ENCODE measurements at regions not wholly inside any gene's neighbourhood (a gene's known extent, or its start where the extent isn't known, plus 50 kb on each side); places are given as distances from the start of the nearest gene placed in this dataset.

DNA sequence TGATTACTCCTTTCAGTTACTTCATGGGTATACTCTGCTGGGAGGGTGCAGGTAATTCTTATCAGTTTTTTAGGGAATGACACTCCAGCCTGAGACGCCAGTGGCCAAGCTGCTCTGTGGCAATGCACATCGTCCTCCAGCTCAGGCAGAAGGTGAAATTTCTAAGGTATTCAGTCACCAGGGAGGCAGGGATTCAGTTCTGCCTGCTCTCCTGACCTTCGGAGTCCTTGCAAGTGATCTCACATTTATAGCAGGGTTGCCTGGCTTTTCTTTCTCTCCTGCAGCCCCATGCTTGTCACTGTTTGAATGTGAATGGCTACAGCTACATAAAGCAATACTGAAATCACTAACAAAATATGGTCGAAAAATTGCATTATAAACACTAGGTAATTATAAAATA lies 1447.5 kb downstream of the EFNB2 start:
- no peak for DNase-seq

DNA sequence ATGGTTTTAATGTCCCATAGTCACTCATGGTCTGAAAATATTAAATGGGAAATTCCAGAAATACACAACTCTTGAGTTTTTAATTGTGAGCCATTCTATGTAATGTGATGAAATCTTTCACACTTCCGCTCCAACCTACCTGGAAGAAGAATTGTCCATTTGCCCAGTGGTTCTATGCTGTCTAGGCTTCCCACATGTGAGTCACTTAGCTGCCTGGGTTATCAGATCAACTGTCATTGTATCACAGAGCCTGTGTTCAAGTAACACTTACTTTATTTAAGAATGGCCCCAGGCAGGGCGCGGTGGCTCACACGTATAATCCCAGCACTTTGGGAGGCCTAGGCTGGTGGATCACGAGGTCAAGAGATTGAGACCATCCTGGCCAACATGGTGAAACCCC lies 1450.5 kb downstream of the EFNB2 start:
- DNase-seq = no peak

DNA sequence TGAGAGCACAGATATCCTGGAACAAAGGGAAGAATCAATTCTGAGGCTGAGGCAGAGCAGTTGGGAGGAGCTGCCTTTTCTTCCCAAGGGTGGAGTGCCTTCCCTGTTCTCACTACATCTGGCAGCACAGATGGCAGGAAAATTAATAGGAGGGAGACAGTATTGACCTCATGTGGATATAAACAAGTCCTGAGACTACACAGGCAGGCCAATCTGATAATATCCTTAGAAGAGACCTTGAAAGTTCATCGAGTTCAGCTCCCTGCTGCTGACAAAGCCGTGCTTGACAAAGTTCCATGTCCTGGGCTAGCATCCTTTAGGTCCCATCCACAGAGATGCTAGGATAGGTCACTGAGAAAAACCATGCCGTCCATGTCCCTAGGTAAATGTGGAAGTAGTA lies 1451.5 kb downstream of the EFNB2 start:
- DNase-seq = no peak

DNA sequence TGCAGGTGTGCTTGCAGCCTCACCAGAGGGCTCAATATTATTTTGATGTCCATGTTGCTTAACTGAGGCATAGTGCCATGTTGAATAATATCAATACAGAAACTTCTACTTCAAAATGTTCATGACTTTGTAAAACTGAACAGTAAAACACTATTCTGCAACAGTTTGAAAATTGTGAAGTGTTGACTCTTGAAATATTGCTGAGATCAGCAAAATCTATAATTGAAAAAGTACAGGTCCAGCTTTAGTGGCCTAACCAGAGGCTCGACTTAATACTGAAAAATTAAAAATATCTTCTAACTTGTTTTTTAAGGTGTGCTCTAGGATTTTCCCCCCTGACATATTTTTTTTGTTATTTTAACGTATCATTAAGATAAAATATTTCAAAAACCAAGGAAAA lies 1460.7 kb downstream of the EFNB2 start:
- no peak for DNase-seq

DNA sequence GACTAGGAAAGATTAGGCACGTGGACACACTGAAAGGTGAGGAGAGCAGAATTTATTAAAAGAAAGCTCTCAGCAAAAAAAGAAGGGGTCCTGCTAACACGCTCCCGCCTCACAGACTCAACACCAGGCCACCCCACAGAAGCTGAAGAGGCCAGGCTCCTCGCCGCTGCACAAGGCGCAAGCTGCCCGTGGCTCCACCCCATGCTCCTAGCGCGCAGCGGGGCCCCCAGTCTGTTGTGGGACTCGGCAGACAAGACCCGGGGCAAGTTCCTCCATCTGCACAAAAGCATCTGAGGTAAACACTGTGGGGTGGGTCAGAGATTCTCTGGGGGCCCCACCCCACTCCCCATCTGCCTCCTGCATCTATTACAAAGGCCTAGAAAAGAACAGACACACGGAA lies 1462.4 kb downstream of the EFNB2 start:
- DNase-seq = no peak

DNA sequence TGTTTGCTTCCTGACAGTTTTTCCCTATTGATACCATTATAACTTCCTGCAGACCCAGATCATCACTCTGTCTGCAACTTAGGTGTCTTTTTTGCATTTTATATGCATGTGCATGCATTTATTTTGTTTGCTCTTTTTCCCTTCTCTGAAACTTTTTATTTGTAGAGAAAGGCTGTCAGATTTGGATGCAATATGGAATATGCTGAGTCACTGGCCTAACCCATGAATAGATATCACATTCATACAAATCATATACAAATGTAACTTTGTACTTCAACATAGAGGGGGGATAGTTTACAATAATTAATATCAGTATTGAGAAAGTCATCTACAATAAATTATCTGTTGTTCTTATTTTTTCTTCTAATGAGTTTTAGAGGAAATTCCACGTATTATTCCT lies 1465.0 kb downstream of the EFNB2 start:
- DNase-seq = no peak

DNA sequence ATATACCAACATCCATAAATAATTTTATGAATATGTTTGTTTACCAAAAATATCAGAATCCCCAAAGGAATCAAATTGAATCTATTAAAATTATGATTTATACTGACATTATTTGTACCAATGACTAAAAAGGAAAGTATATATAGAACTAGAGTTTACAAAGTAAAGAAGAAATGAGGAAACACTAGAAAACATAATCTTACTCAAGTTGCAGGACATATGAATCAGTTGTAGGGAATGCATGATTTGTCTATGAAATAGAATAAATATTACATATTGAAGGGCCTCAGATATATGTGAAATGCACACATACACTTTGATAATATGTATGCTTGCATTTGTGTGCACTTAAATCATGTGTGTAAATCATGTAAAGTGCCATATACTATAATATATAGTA lies 1466.4 kb downstream of the EFNB2 start:
- no peak for DNase-seq

DNA sequence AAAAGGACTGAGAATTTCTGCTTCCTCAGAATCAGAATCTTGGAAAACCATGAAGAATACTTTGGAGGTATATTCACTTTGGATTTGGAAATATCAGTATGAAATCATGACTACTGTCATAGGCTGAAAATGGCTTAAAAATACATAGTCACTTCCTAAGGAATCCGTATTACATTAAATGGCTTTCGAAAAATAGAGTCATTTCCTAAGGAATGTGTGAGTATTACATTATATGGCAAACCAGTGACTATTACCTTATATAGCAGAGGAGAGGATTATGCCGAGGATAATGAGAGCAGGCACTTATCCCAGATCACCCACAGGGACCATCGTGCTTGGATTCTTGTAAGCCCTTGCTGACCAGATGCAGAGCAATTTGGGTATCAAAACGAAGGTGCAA lies 1471.8 kb downstream of the EFNB2 start:
- DNase-seq = no peak

DNA sequence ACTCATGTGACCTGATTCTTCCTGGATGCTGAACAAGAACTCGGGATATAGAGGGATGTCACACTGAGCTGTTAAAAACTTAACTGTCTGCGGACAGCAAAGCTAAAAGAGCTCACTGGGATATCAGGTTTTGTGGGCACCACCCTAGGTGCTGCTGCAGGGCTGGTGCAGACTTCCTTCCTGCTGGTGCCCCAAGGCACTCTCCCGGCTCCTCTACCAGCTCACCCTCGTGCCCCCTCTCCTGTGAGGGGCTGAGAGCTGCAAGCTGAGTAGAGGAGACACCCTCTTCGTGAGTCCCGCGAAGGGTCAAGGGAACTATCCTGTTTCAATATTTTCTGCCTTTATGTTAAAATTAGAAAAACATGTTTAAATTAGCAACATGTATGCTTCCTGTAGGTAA lies 1475.7 kb downstream of the EFNB2 start:
- no peak for DNase-seq

DNA sequence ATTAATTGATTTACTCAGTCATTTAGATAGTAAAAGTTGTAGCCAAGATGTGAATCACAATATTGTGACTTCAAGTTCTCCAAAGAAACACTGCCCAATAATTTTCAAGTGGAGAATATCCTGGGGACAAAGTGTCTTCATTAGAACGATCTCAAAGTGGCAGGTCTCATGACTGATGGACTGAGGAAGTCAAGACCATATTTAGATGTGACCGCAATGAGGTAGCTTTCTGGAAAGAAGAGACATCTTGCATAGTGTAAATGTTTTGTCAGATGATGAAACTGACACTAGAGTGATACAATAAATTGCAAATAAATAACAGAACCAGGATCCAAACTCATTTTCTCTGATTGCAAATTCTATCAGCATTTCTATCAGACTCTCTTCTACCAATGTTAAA lies 1476.9 kb downstream of the EFNB2 start:
- no peak for DNase-seq

DNA sequence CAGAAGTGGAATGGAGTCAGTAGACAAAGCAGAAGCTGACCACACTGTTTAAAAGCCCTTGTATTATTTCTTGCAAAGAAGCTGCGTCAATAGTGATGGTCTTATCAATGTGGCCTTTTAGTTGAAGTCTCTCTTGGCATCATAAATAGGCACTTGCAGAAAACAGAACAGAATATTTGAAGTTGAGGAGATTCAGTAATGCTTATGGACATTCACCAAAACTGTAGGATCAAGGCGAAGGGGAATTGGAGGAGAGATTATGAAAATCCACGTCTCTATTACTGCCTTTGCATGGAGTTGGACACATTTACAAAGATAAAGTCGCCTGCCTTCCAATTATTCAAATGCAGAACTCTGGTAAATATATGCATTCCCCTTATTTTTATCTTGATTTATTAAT lies 1482.8 kb downstream of the EFNB2 start:
- DNase-seq = no peak

DNA sequence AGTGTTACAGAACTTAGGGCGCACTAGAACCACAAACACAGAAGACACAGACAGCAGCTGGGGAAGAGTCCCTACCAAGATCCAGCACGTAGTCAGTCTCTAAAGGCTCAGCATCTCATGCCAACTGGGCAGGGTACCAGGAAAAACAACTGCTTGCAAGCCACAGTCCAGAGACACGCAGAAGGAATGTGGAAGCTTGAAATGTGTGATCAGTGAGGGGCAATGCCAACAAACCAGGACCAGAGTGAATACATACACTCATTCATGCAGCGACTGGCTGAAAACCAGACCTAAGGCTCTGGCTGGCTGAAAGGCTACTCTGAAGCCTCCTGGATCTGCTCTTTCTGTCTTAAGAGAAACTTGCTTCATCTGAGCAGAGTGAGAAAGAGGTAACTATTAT lies 1484.8 kb downstream of the EFNB2 start:
- DNase-seq = no peak

DNA sequence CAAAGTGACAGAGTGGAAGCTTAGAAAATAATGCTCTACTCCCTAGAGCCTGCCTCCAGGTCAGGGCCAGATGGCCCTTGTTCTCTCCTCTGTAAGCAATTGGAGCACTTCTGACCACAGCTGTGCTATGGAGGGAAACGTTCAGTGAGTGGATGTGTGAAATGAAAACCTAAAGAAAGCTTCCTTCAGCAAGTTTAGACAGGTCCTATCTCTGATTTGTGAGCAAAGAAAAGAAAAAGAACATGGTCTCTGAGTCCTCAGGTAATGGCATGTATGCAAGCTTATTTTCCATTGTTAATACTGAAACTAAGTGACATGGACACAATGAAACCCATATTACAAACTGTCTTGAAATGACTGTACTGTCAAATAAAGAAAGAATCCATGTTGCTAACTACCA lies 1486.8 kb downstream of the EFNB2 start:
- DNase-seq = peak in 1 of 5 donors; percentile 1

DNA sequence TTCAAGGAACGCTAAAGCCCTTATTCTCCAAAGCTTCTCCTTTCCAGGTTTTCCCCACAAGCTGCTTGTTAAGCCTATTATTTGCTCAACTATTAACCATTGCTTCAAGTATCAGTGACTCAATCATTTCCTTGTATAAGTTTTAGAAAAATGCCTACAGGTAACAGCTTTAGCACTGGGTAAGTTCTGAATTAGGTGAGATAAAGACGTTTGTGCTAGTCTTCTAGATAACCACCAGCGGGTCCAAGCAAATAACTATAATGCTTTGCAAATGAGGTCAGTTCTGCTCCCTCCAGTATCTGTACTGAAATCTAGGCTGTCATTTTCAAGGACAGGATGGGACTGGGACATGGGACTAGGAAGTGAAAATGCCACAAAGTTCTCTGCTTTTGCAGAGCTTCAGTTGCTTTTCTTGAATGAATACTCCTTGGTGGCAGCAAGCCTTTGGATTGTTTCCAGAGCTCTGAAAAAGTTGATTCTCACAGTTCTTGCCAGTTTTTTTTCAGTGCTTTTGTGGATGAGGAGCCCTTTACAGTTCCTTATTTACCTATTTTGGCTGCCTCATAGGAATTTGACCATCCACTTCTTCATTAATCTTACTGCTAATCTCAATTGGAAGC lies 1487.7 kb downstream of the EFNB2 start:
- no peak for DNase-seq

DNA sequence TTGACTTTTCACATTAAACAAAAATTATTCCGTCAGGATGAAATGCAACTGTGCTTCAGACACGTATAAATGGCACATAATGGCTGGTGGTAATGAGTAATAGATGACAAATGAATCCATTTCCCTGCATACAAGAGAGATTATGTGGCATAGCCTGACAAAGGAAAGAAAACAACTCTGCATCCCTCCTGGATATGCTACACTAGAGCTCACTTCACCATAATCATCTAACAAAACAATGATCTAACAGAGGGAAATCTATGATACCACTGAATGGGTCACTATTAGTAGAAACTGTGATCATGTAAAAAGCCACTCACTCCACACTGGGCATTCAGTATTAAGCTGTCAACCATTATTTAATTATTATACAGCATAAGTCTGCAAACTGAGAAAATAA lies 1498.4 kb downstream of the EFNB2 start:
- DNase-seq = no peak

DNA sequence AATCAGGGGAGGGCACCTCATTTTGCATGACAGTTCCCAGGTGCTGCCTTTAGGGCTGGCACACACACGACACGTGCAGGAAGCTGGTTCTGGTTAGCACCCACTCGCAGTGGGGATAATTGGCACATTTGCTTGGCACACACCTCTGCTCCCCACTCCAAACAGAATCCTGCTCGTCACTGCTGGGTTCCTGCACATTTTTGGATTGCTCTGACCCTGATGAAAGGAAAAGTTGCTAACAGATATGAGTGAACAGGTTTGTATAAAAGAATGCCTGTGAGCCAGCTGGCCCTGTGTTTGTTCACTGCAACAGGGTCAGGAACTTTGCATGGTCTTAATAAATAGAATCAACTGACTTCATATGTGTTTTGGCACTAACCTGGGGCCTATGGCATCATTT lies 1500.4 kb downstream of the EFNB2 start:
- no peak for DNase-seq

DNA sequence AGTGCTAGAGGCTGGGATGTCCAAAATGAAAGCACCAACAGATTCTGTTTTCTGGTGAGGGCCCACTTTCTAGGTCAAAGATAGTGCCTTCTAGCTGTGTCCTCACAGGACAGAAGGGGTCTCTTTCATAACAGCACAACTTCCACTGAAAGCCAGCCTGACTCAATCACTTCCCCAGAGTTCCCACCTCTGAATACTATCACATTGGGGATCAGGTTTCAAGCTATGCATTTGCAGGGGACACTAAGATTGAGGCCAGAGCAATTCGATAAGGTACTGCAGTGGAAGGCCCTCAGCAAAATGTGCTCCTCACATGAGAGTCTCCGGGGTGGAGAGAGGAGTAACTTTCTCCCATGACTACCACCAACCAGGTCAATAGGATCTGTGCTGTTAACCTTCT lies 1501.5 kb downstream of the EFNB2 start:
- DNase-seq = no peak

DNA sequence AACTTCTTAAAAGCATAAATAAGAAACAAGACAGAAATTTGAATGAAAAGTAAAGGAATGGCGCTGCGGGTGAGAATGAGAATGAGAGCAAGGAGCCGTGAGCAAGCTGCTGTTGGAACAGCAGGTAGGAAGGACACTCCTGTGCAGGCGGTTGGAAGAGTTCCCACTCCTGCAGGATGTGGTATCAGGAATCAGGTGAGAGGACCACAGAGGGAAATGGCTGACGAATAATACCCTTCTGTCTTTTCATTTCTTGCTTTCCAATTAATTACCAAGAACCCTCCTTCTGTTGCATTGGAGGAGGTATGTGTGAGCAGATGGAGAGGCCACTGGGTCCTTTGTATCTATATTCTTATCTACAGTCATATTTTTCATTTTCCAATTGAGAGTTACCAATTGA lies 1504.2 kb downstream of the EFNB2 start:
- DNase-seq = no peak

DNA sequence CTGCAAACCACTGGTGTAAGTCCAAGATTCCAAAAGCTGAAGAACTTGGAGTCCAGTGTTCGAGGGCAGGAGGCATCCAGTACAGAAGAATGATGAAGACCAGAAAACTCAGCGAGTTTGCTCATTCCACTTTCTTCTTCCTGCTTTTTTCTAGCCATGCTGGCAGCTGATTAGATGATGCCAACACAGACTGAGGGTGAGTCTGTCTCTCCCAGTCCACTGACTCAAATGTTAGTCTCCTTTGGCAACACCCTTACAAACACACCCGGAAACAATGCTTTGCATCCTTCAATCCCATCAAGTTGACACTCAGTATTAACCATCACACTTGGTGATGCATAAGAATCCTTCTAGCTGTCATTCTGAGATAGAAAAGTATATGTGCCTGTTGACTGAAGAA lies 1504.6 kb downstream of the EFNB2 start:
- no peak for DNase-seq

DNA sequence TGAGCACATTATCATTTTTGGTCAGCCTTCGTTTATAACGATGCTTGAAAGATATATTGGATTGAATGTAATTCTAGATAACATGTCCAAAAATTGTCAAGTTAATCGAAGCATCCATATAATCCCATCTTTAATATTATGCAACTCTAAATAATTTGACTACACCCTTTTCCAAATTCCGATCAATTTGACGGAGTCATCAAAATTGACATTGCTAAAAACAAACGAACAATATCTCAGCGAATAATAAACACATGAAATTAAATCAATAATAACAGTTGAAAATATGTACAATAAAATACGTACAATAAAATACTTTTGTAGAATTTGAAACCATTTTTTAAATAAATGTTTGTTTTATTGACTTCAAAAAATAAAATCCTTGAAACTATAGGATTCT lies 1516.4 kb downstream of the EFNB2 start:
- DNase-seq = no peak

DNA sequence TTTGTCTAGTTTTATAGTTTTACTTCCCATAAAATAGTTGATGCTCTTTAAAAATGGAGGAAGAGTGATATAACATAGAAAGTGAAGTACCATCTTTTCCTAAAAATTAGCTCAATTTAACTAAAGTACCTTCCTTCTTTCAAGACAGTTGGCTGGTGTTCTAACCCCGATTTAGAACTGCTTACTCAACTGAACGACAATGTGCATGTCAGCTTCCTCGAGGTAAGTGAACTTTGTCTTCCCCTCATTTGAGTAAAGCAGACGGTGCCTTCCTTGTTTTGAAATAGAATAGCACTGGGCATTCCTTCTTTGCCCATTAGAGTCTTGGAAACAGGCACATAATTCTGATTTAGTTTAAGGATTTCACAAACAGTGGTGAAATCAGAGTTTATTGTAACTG lies 1519.2 kb downstream of the EFNB2 start:
- no peak for DNase-seq

DNA sequence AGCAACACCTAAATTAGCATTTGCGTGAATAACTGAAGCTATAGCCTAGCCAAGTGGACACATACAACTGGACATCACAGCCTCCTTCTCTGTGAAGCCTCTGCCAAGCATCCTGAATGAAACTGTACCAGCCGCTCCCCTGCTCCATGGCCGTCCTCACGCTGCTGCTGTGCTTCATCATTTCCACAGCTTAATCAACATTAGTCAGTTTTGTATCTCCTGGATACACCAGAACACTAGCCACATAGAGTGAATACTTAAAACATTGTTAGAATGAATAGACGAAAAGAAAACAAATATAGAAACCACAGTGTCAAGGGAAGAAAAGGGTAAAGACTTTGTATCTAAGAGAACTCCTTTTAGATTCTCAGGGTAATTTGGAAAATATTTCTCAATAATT lies 1526.9 kb downstream of the EFNB2 start:
- no peak for DNase-seq

DNA sequence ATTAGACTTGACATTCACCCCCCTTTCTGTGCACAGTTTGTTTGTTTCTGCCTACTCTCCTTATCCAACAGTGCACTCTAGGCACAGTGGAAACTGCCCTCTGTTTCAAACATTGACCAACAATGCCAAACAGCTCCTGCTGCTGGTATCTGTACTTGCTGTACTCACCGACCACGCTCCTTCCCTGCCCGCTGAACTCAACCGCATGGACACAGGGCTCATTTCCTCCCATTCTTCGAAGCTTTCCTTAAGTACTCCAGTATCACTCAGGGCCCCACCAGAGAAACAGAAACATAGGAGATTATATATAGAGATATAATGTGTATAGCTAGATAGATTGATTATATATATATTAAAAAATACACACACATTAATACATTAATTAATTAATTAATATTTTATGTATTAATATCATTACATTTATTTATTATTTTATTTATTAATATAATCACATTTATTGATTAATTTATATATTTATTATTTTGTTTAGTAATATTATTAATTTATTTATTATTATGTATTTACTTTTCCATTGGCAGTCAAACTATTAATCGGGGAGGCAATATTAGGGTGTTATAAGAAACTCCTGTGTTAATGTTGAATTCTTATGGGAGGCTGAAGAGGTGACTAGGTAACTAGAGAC lies 1528.2 kb downstream of the EFNB2 start:
- no peak for DNase-seq

DNA sequence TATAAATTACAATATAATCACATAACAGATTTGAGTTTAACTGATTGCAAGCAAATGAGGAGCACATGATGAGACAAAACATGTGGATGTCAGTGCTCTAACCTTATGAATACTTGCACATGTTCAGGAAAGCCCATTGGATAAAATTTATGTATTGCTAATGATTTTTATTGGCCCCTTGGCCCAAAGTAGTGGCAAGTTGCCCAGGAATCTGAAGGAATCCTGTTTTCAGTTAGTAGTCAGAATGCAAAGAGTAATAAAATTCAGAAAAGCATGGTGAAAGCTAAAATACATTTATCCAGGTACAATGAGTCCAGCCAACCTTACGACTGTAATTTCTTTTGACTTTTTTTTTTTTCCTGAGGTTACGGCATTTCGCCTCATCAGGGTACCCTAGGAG lies 1539.4 kb downstream of the EFNB2 start:
- no peak for DNase-seq

DNA sequence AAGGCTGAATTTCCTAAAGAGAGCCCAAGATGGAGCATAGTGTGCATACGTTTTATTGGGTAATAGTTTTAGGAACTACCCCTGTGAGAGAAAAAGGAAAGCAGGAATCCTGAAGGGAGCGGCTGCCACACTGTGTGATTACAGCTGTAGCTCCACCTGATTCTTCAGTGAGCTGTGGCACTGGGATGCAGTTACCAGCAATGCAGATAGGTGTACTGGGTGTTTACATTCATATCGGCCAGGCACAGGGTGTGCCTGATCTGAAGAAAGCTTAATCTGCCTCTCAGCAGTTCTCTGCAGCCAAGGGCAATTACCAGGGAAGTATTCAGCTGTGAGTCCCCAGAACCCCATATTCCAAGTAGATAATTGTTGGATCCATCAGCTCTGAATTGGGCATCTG lies 1541.8 kb downstream of the EFNB2 start:
- DNase-seq = no peak
